Osteoblast (primary cell): ENCODE measurements at regions not wholly inside any gene's neighbourhood (a gene's known extent, or its start where the extent isn't known, plus 50 kb on each side); places are given as distances from the start of the nearest gene placed in this dataset.

ENCODE experiments used
- DNase-seq: peaks from one replicate; pipeline ENCODE4 v3.0.0; 2011; ENCODE audit warnings: low spot score, mixed read lengths; ENCODE audit not compliant: insufficient read length; ENCODE audit errors: missing footprints
- H2AFZ ChIP-seq: 2 replicates; pipeline ENCODE4 v1.6.0; 2011; ENCODE audit warnings: mild to moderate bottlenecking, low read length
- H3K27ac ChIP-seq: 2 replicates; pipeline ENCODE4 v1.5.1; 2011; ENCODE audit warnings: mild to moderate bottlenecking, low read depth, low read length, moderate library complexity
- H3K27me3 ChIP-seq: 2 replicates; pipeline ENCODE4 v1.6.0; 2012; ENCODE audit warnings: mild to moderate bottlenecking, control low read depth, inconsistent platforms, low read length, moderate library complexity; ENCODE audit not compliant: insufficient read depth
- H3K36me3 ChIP-seq: 2 replicates; pipeline ENCODE4 v1.5.1; 2011; ENCODE audit warnings: mild to moderate bottlenecking, low read length, control low read depth, moderate library complexity; ENCODE audit not compliant: insufficient read depth
- H3K4me1 ChIP-seq: 2 replicates; pipeline ENCODE4 v1.5.1; 2011; ENCODE audit warnings: mild to moderate bottlenecking, low read length, control low read depth, moderate library complexity; ENCODE audit not compliant: insufficient read depth
- H3K4me2 ChIP-seq: 2 replicates; pipeline ENCODE4 v1.6.0; 2011; ENCODE audit warnings: mild to moderate bottlenecking, low read length; ENCODE audit not compliant: insufficient read depth
- H3K4me3 ChIP-seq: fragments of 200-600 bp; sonication (generic); 3 replicates; pipeline ENCODE4 v1.5.1; 2012; ENCODE audit warnings: mild to moderate bottlenecking, low read length, inconsistent platforms; ENCODE audit not compliant: insufficient read depth
- H3K79me2 ChIP-seq: 2 replicates; pipeline ENCODE4 v1.6.0; 2012; ENCODE audit warnings: mild to moderate bottlenecking, low read length, control low read depth, inconsistent platforms; ENCODE audit not compliant: insufficient read depth
- H3K9me3 ChIP-seq: 2 replicates; pipeline ENCODE4 v1.5.1; 2011; ENCODE audit warnings: low read depth, low read length, control low read depth
- H4K20me1 ChIP-seq: 2 replicates; pipeline ENCODE4 v1.6.0; 2012; ENCODE audit warnings: mild to moderate bottlenecking, low read length, control low read depth; ENCODE audit not compliant: insufficient read depth
- CTCF ChIP-seq: IDR thresholded peaks from 2 replicates; pipeline ENCODE4 v1.5.1; 2011; ENCODE audit warnings: mild to moderate bottlenecking, low read depth, low read length, moderate library complexity; ENCODE audit errors: extremely low read depth

GRCh38 chr4:72797486-72797885 lies 228.5 kb upstream of the ADAMTS3 start:
- no peak for TF ChIP-seq CTCF
- no peaks in the 10 kb centered on the region for H3K4me1 ChIP-seq
- H2AFZ ChIP-seq: no peak overlapping the region
- no peaks in the 10 kb centered on the region for H3K27me3 ChIP-seq
- no peak overlapping the region for H3K4me3 ChIP-seq
- no peak overlapping the region for H3K27ac ChIP-seq
- H3K79me2 ChIP-seq: no peaks in the 10 kb centered on the region
- no peak overlapping the region for H3K4me2 ChIP-seq
- H3K36me3 ChIP-seq: no peaks in the 10 kb centered on the region
- no peaks in the 10 kb centered on the region for H4K20me1 ChIP-seq
- DNase-seq: no peak
- no peaks in the 10 kb centered on the region for H3K9me3 ChIP-seq

- H3K36me3 ChIP-seq: no peaks in the 10 kb centered on the region
- DNase-seq: no peak
- H4K20me1 ChIP-seq: no peaks in the 10 kb centered on the region
- H3K4me3 ChIP-seq: no peak overlapping the region
- no peak overlapping the region for H2AFZ ChIP-seq
- no peak overlapping the region for H3K4me2 ChIP-seq
- no peaks in the 10 kb centered on the region for H3K79me2 ChIP-seq
- TF ChIP-seq CTCF: no peak
- no peak overlapping the region for H3K27ac ChIP-seq
- H3K27me3 ChIP-seq: peaks cover 3% of the 10 kb centered on the region
- no peaks in the 10 kb centered on the region for H3K4me1 ChIP-seq
- no peaks in the 10 kb centered on the region for H3K9me3 ChIP-seq
These were observed 222.0 kb upstream of the ADAMTS3 start for GRCh38 chr4:72791054-72791453.

- H3K36me3 ChIP-seq: no peaks in the 10 kb centered on the region
- H4K20me1 ChIP-seq: no peaks in the 10 kb centered on the region
- H3K79me2 ChIP-seq: no peaks in the 10 kb centered on the region
- H3K27me3 ChIP-seq: peaks cover 27% of the 10 kb centered on the region
- no peak overlapping the region for H3K4me2 ChIP-seq
- DNase-seq: no peak
- no peaks in the 10 kb centered on the region for H3K4me1 ChIP-seq
- no peak overlapping the region for H3K4me3 ChIP-seq
- no peaks in the 10 kb centered on the region for H3K9me3 ChIP-seq
- no peak overlapping the region for H2AFZ ChIP-seq
- TF ChIP-seq CTCF: no peak
- H3K27ac ChIP-seq: no peak overlapping the region
These were observed 217.5 kb upstream of the ADAMTS3 start for GRCh38 chr4:72786401-72786990.

- TF ChIP-seq CTCF: no peak
- H2AFZ ChIP-seq: no peak overlapping the region
- no peaks in the 10 kb centered on the region for H3K36me3 ChIP-seq
- no peaks in the 10 kb centered on the region for H3K4me1 ChIP-seq
- H4K20me1 ChIP-seq: no peaks in the 10 kb centered on the region
- no peak overlapping the region for H3K27ac ChIP-seq
- peaks cover 20% of the 10 kb centered on the region for H3K27me3 ChIP-seq
- no peak for DNase-seq
- no peak overlapping the region for H3K4me3 ChIP-seq
- no peaks in the 10 kb centered on the region for H3K79me2 ChIP-seq
- no peaks in the 10 kb centered on the region for H3K9me3 ChIP-seq
- H3K4me2 ChIP-seq: peak overlapping the region; percentile 28
These were observed 210.2 kb upstream of the ADAMTS3 start for GRCh38 chr4:72779241-72779640.
